Endothelial cell of umbilical vein (primary cell): ENCODE measurements at regions not wholly inside any gene's neighbourhood (a gene's known extent, or its start where the extent isn't known, plus 50 kb on each side); places are given as distances from the start of the nearest gene placed in this dataset.

Source experiments
- EZH2 ChIP-seq: IDR thresholded peaks from 2 replicates; pipeline ENCODE4 v1.6.1; 2012; ENCODE audit warnings: borderline replicate concordance, low read depth, mild to moderate bottlenecking, moderate library complexity, low read length, inconsistent platforms; ENCODE audit not compliant: severe bottlenecking
- GATA2 ChIP-seq: IDR thresholded peaks from 2 replicates; pipeline ENCODE4 v1.7.0; 2011; ENCODE audit warnings: low read depth, mild to moderate bottlenecking, moderate library complexity, mixed read lengths, low read length; ENCODE audit not compliant: insufficient read length, insufficient read depth
- JUN ChIP-seq: IDR thresholded peaks from 2 replicates; pipeline ENCODE4 v1.6.1; 2011; ENCODE audit warnings: borderline replicate concordance, low read depth; ENCODE audit not compliant: insufficient read length, insufficient read depth
- POLR2A ChIP-seq: IDR thresholded peaks from 2 replicates; pipeline ENCODE4 v1.6.1; 2012; ENCODE audit warnings: low read depth, mild to moderate bottlenecking, control low read depth, low read length
- POLR2AphosphoS5 ChIP-seq: IDR thresholded peaks from 2 replicates; pipeline ENCODE4 v1.6.1; 2012; ENCODE audit warnings: low read depth, mild to moderate bottlenecking, control low read depth, low read length, moderate library complexity; ENCODE audit not compliant: insufficient read depth
- TF ChIP-seq, protein P1 (sequence below), 2 donors: IDR thresholded peaks; 1 replicate in 1 of 2; 2 replicates in 1 of 2; pipeline ENCODE4 v1.5.1; 2011; ENCODE audit warnings: low read length in 2 of 2, mild to moderate bottlenecking in 2 of 2, moderate library complexity in 2 of 2, control low read depth in 1 of 2, inconsistent platforms in 1 of 2, low read depth in 1 of 2; ENCODE audit not compliant: insufficient read depth in 1 of 2; ENCODE audit errors: extremely low read depth in 1 of 2
- TF ChIP-seq, protein P2 (sequence below): IDR thresholded peaks from 2 replicates; pipeline ENCODE4 v1.6.1; 2011; ENCODE audit not compliant: insufficient read depth, insufficient read length

DNA sequence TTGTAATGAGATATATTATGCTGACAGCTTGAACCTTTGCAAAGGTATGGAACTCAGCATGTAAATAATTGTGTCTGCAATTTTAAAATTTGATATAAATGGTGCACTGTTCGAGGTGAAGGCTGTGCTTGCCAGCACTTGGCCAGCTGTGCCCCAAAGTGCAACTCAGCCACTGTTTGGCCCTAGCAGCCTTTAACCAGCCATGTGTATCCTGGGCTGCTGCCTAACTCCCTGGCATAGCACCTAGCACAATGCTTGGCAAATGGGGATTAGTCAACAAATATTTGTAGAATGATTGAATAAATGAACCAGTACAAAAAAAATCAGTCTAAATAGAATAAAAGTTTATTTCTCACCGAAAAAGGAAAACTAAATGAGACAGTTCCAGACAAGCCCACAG, 83.8 kb upstream of the ZIC3 start:
- TF ChIP-seq, protein P1, sequence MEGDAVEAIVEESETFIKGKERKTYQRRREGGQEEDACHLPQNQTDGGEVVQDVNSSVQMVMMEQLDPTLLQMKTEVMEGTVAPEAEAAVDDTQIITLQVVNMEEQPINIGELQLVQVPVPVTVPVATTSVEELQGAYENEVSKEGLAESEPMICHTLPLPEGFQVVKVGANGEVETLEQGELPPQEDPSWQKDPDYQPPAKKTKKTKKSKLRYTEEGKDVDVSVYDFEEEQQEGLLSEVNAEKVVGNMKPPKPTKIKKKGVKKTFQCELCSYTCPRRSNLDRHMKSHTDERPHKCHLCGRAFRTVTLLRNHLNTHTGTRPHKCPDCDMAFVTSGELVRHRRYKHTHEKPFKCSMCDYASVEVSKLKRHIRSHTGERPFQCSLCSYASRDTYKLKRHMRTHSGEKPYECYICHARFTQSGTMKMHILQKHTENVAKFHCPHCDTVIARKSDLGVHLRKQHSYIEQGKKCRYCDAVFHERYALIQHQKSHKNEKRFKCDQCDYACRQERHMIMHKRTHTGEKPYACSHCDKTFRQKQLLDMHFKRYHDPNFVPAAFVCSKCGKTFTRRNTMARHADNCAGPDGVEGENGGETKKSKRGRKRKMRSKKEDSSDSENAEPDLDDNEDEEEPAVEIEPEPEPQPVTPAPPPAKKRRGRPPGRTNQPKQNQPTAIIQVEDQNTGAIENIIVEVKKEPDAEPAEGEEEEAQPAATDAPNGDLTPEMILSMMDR (IDR thresholded peaks at IDR 0.05; ENCODE audit: extremely low read depth in 1 of 2, insufficient read depth in 1 of 2, low read depth in 1 of 2, low read length in 2 of 2) = no peak
- TF ChIP-seq POLR2A (no peak), EZH2 (no peak), JUN (no peak), POLR2AphosphoS5 (no peak), GATA2 (no peak)
- TF ChIP-seq, protein P2, sequence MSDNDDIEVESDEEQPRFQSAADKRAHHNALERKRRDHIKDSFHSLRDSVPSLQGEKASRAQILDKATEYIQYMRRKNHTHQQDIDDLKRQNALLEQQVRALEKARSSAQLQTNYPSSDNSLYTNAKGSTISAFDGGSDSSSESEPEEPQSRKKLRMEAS = no peak
